Activated T-cell treated with anti-CD3 and anti-CD28 coated beads, Interleukin-2, amount 50 U/mL, for 72 hours (primary cell): ENCODE measurements at regions not wholly inside any gene's neighbourhood (a gene's known extent, or its start where the extent isn't known, plus 50 kb on each side); places are given as distances from the start of the nearest gene placed in this dataset.
"Not testable (repeated sequence)": the region's sequence is repeated elsewhere in the genome, so short reads cannot be mapped to it uniquely, and the experiment has no call there.

Experiments
- ATAC-seq, 2 donors: fragments of 150-1000 bp; cut with Tn5 transposase; replicated peaks in 1 of 2; 2 replicates each; pipeline ENCODE4 v1.10.0; 2021; ENCODE audit warnings: moderate library complexity in 2 of 2, mild to moderate bottlenecking in 1 of 2
- DNase-seq, 2 donors: peaks; one replicate each; pipeline ENCODE4 v3.0.0; 2021 to 2022; ENCODE audit warnings: mixed read lengths in 1 of 2
- H3K27ac Mint-ChIP-seq: one replicate; pipeline ENCODE4 v1.8.0; 2022; ENCODE audit warnings: mild to moderate bottlenecking, moderate library complexity, mixed read lengths
- H3K27me3 Mint-ChIP-seq: one replicate; pipeline ENCODE4 v1.8.0; 2022; ENCODE audit warnings: low read depth, mixed read lengths
- H3K36me3 Mint-ChIP-seq, 2 donors: one replicate each; pipeline ENCODE4 v1.8.0; 2022; ENCODE audit warnings: mixed read lengths in 2 of 2, mild to moderate bottlenecking in 1 of 2; ENCODE audit not compliant: insufficient read depth in 2 of 2
- H3K4me1 Mint-ChIP-seq: one replicate; pipeline ENCODE4 v1.8.0; 2022; ENCODE audit warnings: low read depth, mixed read lengths
- H3K4me3 Mint-ChIP-seq, 2 donors: one replicate each; pipeline ENCODE4 v1.8.0; 2022; ENCODE audit warnings: mild to moderate bottlenecking in 2 of 2, mixed read lengths in 2 of 2, moderate library complexity in 2 of 2
- H3K9me3 Mint-ChIP-seq, 2 donors: one replicate each; pipeline ENCODE4 v1.8.0; 2022; ENCODE audit warnings: mixed read lengths in 2 of 2

- H3K27ac Mint-ChIP-seq, H3K4me3 Mint-ChIP-seq, DNase-seq, H3K36me3 Mint-ChIP-seq, H3K9me3 Mint-ChIP-seq: not testable (repeated sequence)
- Mint-ChIP-seq H3K27me3 (peaks cover 31% of the 10 kb centered on the region), H3K4me1 (peaks cover 33% of the 10 kb centered on the region)
- ATAC-seq, result peak in 1 of 2 donors; percentile 56
Observed at GRCh38 chr14:106116339-106116930, 590.1 kb downstream of the TMEM121 start.

- DNase-seq, result no peak
- Mint-ChIP-seq H3K27ac (no peak overlapping the region), H3K36me3 (no peaks in the 10 kb centered on the region), H3K27me3 (peaks cover 48% of the 10 kb centered on the region), H3K4me3 (peak overlapping the region; percentile 64 to 73), H3K9me3 (no peaks in the 10 kb centered on the region), H3K4me1 (peaks cover 33% of the 10 kb centered on the region)
- no peak for ATAC-seq
Observed at GRCh38 chr14:106120101-106120500, 593.7 kb downstream of the TMEM121 start.

DNA sequence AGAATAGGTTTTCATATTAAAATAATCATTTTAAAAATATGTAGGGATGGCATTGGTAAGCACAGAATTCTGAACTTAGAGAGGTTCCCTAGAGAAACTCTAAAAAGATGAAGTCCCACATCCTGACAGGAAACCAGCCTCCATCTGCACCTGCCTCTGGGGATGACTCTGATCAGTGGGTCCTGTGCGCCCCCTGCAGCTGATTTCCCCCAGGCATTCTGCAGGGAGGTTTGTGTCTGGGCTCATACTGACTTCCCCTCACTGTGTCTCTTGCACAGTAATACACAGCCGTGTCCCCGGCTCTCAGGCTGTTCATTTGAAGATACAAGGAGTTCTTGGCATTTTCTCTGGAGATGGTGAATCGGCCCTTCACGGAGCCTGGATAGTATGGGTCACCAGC, 602.9 kb downstream of the TMEM121 start:
- no peaks in the 10 kb centered on the region for H3K36me3 Mint-ChIP-seq
- H3K27ac Mint-ChIP-seq, result no peak overlapping the region
- peak; percentile 32 to 40 for DNase-seq
- no peak for ATAC-seq
- no peak overlapping the region for H3K4me3 Mint-ChIP-seq
- no peaks in the 10 kb centered on the region for H3K9me3 Mint-ChIP-seq
- H3K27me3 Mint-ChIP-seq, result peaks cover 22% of the 10 kb centered on the region
- H3K4me1 Mint-ChIP-seq, result peaks cover 36% of the 10 kb centered on the region

GRCh38 chr14:106129904-106130661, 603.7 kb downstream of the TMEM121 start:
- not testable (repeated sequence) for H3K9me3 Mint-ChIP-seq, H3K36me3 Mint-ChIP-seq, DNase-seq, H3K27ac Mint-ChIP-seq, H3K4me3 Mint-ChIP-seq, ATAC-seq
- Mint-ChIP-seq H3K27me3 (peaks cover 29% of the 10 kb centered on the region), H3K4me1 (peaks cover 45% of the 10 kb centered on the region)

- not testable (repeated sequence) for H3K9me3 Mint-ChIP-seq, H3K4me3 Mint-ChIP-seq, H3K27ac Mint-ChIP-seq, H3K36me3 Mint-ChIP-seq
- ATAC-seq (peak in 1 of 2 donors; percentile 60), DNase-seq (peak; percentile 33 to 43)
- H3K27me3 Mint-ChIP-seq, result peaks cover 17% of the 10 kb centered on the region
- peaks cover 46% of the 10 kb centered on the region for H3K4me1 Mint-ChIP-seq
Observed at GRCh38 chr14:106133126-106133525, 606.7 kb downstream of the TMEM121 start.

GRCh38 chr14:106134886-106135285, 608.5 kb downstream of the TMEM121 start:
- no peak overlapping the region for H3K4me3 Mint-ChIP-seq
- H3K4me1 Mint-ChIP-seq, result peaks cover 32% of the 10 kb centered on the region
- no peak overlapping the region for H3K27ac Mint-ChIP-seq
- H3K27me3 Mint-ChIP-seq, result peaks cover 17% of the 10 kb centered on the region
- H3K36me3 Mint-ChIP-seq, result no peaks in the 10 kb centered on the region
- ATAC-seq (no peak), DNase-seq (no peak)
- H3K9me3 Mint-ChIP-seq, result no peaks in the 10 kb centered on the region

- ATAC-seq (peak; percentile 80 to 82), DNase-seq (peak; percentile 76 to 82)
- H3K36me3 Mint-ChIP-seq, result no peaks in the 10 kb centered on the region
- H3K4me1 Mint-ChIP-seq, result peaks cover 12% of the 10 kb centered on the region
- no peaks in the 10 kb centered on the region for H3K27me3 Mint-ChIP-seq
- H3K27ac Mint-ChIP-seq, result no peak overlapping the region
- no peak overlapping the region for H3K4me3 Mint-ChIP-seq
- no peaks in the 10 kb centered on the region for H3K9me3 Mint-ChIP-seq
Observed at GRCh38 chr14:106141242-106142220, 615.1 kb downstream of the TMEM121 start.

- peaks cover 12% of the 10 kb centered on the region for H3K4me1 Mint-ChIP-seq
- ATAC-seq, H3K36me3 Mint-ChIP-seq, H3K27me3 Mint-ChIP-seq, H3K27ac Mint-ChIP-seq, H3K9me3 Mint-ChIP-seq, DNase-seq, H3K4me3 Mint-ChIP-seq: not testable (repeated sequence)
Observed at GRCh38 chr14:106145731-106146130, 619.3 kb downstream of the TMEM121 start.

DNA sequence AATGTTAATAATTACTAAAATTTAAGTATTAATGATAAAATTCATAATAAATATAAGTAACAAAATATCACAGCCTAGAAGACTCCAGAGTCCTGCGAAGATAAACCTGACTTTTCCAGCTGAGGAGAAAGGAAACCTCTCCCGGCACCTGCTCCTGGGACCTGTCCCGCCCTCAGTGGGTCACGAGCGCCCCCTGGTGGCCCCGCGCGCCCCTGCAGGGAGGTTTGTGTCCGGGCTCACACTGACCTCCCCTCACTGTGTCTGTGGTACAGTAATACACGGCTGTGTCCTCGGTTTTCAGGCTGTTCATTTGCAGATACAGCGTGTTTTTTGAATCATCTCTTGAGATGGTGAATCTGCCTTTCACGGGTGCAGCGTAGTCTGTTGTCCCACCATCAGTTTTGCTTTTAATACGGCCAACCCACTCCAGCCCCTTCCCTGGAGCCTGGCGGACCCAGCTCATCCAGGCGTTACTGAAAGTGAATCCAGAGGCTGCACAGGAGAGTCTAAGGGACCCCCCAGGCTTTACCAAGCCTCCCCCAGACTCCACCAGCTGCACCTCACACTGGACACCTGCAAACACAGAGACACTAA, 627.1 kb downstream of the TMEM121 start:
- H3K4me3 Mint-ChIP-seq, result peak overlapping the region; percentile 15 to 34
- peak; percentile 83 to 92 for DNase-seq
- not testable (repeated sequence) for H3K36me3 Mint-ChIP-seq, ATAC-seq, H3K4me1 Mint-ChIP-seq, H3K27ac Mint-ChIP-seq, H3K27me3 Mint-ChIP-seq, H3K9me3 Mint-ChIP-seq

DNA sequence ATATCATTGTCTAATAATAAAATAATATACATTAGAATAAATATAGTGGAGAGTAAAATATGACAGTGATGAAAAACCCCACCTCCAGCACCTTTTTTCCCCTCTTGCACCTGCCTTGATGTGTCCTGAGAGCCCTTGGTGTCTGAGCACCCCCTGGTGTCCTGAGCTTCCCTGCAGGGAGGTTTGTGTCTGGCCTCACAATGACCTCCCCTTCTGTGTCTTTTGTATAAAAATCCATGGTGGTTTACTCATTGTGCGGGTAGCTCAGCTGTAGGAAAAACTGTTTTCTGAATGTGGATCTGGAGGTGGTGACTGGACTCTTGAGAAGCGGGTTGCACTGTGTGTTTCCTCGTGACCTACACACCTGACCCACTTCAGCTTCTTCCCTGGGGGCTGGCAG, 636.9 kb downstream of the TMEM121 start:
- Mint-ChIP-seq H3K36me3 (no peaks in the 10 kb centered on the region), H3K4me3 (no peak overlapping the region), H3K9me3 (peaks cover 0 to 1% of the 10 kb centered on the region in 2 donors), H3K27ac (no peak overlapping the region), H3K4me1 (peaks cover 21% of the 10 kb centered on the region), H3K27me3 (peaks cover 7% of the 10 kb centered on the region)
- DNase-seq, result no peak
- ATAC-seq, result no peak

- H3K27ac Mint-ChIP-seq, ATAC-seq, H3K9me3 Mint-ChIP-seq, DNase-seq, H3K36me3 Mint-ChIP-seq, H3K4me3 Mint-ChIP-seq, H3K27me3 Mint-ChIP-seq: not testable (repeated sequence)
- H3K4me1 Mint-ChIP-seq, result peaks cover 22% of the 10 kb centered on the region
Observed at GRCh38 chr14:106163812-106164211, 637.4 kb downstream of the TMEM121 start.

DNA sequence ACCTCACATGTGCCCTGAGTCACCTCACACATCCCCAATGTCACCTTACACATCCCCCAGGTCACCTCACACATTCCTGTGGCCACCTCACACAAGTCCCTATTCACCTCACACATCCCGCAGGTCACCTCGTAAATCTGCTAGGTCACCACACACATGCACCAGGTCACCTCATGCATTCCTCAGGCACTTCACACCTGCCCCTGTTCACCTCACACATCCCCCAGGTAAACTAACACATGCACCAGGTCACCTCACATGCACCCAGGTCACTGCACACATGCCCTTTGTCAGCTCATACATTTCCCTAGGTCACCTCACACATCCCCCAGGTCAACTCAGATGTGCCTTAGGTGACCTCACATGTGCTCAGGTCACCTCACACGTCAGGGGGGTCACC, 639.8 kb downstream of the TMEM121 start:
- no peaks in the 10 kb centered on the region for H3K9me3 Mint-ChIP-seq
- peaks cover 37% of the 10 kb centered on the region for H3K4me1 Mint-ChIP-seq
- DNase-seq (no peak), ATAC-seq (no peak)
- no peaks in the 10 kb centered on the region for H3K36me3 Mint-ChIP-seq
- no peak overlapping the region for H3K27ac Mint-ChIP-seq
- no peak overlapping the region for H3K4me3 Mint-ChIP-seq
- H3K27me3 Mint-ChIP-seq, result peaks cover 12% of the 10 kb centered on the region
